ENCODE measurements at regions not wholly inside any gene's neighbourhood (a gene's known extent, or its start where the extent isn't known, plus 50 kb on each side); places are given as distances from the start of the nearest gene placed in this dataset.

GRCh38 chr18:57930476-57930875 lies 113.5 kb upstream of the NEDD4L start:
- Histone ChIP-seq H3K27ac (no peak overlapping the region), H3K4me3 (no peak overlapping the region)
- TF ChIP-seq CTCF (IDR thresholded peaks at IDR 0.05), result no peak
- no peak for DNase-seq (ENCODE audit: low spot score)

- H3K27ac ChIP-seq, result no peak overlapping the region
- no peak for DNase-seq (ENCODE audit: low spot score)
- TF ChIP-seq CTCF (IDR thresholded peaks at IDR 0.05), result no peak
- no peak overlapping the region for H3K4me3 ChIP-seq
These were observed 114.1 kb upstream of the NEDD4L start for GRCh38 chr18:57929922-57930321.

GRCh38 chr18:57928466-57928865 lies 115.6 kb upstream of the NEDD4L start:
- Histone ChIP-seq H3K4me3 (no peak overlapping the region), H3K27ac (no peak overlapping the region)
- no peak for TF ChIP-seq CTCF (IDR thresholded peaks at IDR 0.05)
- no peak for DNase-seq (ENCODE audit: low spot score)

GRCh38 chr18:57927511-57927910 lies 116.5 kb upstream of the NEDD4L start:
- DNase-seq (ENCODE audit: low spot score), result no peak
- Histone ChIP-seq H3K27ac (no peak overlapping the region), H3K4me3 (no peak overlapping the region)
- TF ChIP-seq CTCF (IDR thresholded peaks at IDR 0.05), result no peak

- Histone ChIP-seq H3K27ac (no peak overlapping the region), H3K4me3 (no peak overlapping the region)
- no peak for TF ChIP-seq CTCF (IDR thresholded peaks at IDR 0.05)
- no peak for DNase-seq (ENCODE audit: low spot score)
These were observed 118.3 kb upstream of the NEDD4L start for GRCh38 chr18:57925706-57926105.

- Histone ChIP-seq H3K4me3 (no peak overlapping the region), H3K27ac (no peak overlapping the region)
- no peak for DNase-seq (ENCODE audit: low spot score)
- TF ChIP-seq CTCF (IDR thresholded peaks at IDR 0.05), result no peak
These were observed 120.4 kb upstream of the NEDD4L start for GRCh38 chr18:57923611-57924010.

- no peak for TF ChIP-seq CTCF (IDR thresholded peaks at IDR 0.05)
- Histone ChIP-seq H3K4me3 (no peak overlapping the region), H3K27ac (no peak overlapping the region)
- no peak for DNase-seq (ENCODE audit: low spot score)
These were observed 119.8 kb upstream of the ATP8B1 start for GRCh38 chr18:57922885-57923284.
